ENCODE measurements at regions not wholly inside any gene's neighbourhood (a gene's known extent, or its start where the extent isn't known, plus 50 kb on each side); places are given as distances from the start of the nearest gene placed in this dataset.

GRCh38 chr2:134123332-134123731 lies 130.5 kb upstream of the MGAT5 start:
- TF ChIP-seq CTCF (IDR thresholded peaks at IDR 0.05; ENCODE audit: low read length): no peak
- no peak for TF ChIP-seq EZH2 (IDR thresholded peaks at IDR 0.05; ENCODE audit: borderline replicate concordance, low read length)
